Breast epithelium (tissue), 4 donors: ENCODE measurements at regions not wholly inside any gene's neighbourhood (a gene's known extent, or its start where the extent isn't known, plus 50 kb on each side); places are given as distances from the start of the nearest gene placed in this dataset.
"Not testable (repeated sequence)": the region's sequence is repeated elsewhere in the genome, so short reads cannot be mapped to it uniquely, and the experiment has no call there.

Experiments
- DNase-seq, 2 donors: peaks; one replicate each; pipeline ENCODE4 v3.0.0-alpha.2; 2019; ENCODE audit warnings: low spot score in 2 of 2
- H3K27ac ChIP-seq, 2 donors: fragments of 200-600 bp; sonication (generic) in 1 of 2; one replicate each; pipeline ENCODE4 v1.5.1; 2016 to 2019; ENCODE audit warnings: mild to moderate bottlenecking in 1 of 2
- H3K27me3 ChIP-seq, 2 donors: fragments of 200-600 bp; sonication (generic) in 1 of 2; one replicate each; pipeline versions ENCODE4 v1.5.1 to v1.6.0; 2017 to 2019; ENCODE audit warnings: control low read depth in 1 of 2, mild to moderate bottlenecking in 1 of 2
- H3K36me3 ChIP-seq: fragments of 200-600 bp; one replicate; pipeline ENCODE4 v1.5.1; 2019
- H3K4me1 ChIP-seq, 2 donors: fragments of 200-600 bp; sonication (generic); one replicate each; pipeline ENCODE4 v1.5.1; 2016 to 2019; ENCODE audit warnings: control low read depth in 1 of 2
- H3K4me3 ChIP-seq, 3 donors: fragments of 200-600 bp; sonication (generic); 1 replicate in 2 of 3; 2 replicates in 1 of 3; pipeline ENCODE4 v1.5.1; 2016 to 2019; ENCODE audit warnings: mild to moderate bottlenecking in 3 of 3, moderate library complexity in 2 of 3
- H3K9me3 ChIP-seq, 2 donors: fragments of 200-600 bp; sonication (generic) in 1 of 2; one replicate each; pipeline ENCODE4 v1.5.1; 2016 to 2019; ENCODE audit warnings: control low read depth in 1 of 2
- CTCF ChIP-seq, 3 donors: fragments of 450-650 bp; IDR thresholded peaks; one replicate each; pipeline ENCODE4 v1.5.1; 2016 to 2017; ENCODE audit warnings: antibody characterized with exemption in 3 of 3, mild to moderate bottlenecking in 3 of 3, moderate library complexity in 3 of 3
- POLR2A ChIP-seq: fragments of 450-650 bp; IDR thresholded peaks from one replicate; pipeline ENCODE4 v1.6.1; 2016; ENCODE audit warnings: antibody characterized with exemption, mild to moderate bottlenecking, moderate library complexity
- POLR2AphosphoS5 ChIP-seq, 3 donors: sonication (generic); formaldehyde crosslinking; IDR thresholded peaks; one replicate each; pipeline ENCODE4 v1.6.1; 2017; ENCODE audit warnings: antibody characterized with exemption in 3 of 3
- intact Hi-C: fragments of 100-400 bp; cut with DNase I; formaldehyde crosslinking; loops from one replicate; pipeline ENCODE4 v1.15.1; 2023; ENCODE audit warnings: low total_unique reads

GRCh38 chrX:43279341-43279808 lies 376.7 kb upstream of the MAOA start:
- Histone ChIP-seq H3K4me1 (no peaks in the 10 kb centered on the region), H3K9me3 (peaks cover 9 to 14% of the 10 kb centered on the region in 2 donors), H3K36me3 (no peaks in the 10 kb centered on the region), H3K27ac (no peak overlapping the region), H3K27me3 (no peaks in the 10 kb centered on the region), H3K4me3 (no peak overlapping the region)
- DNase-seq = no peak
- intact Hi-C loops = no loop called here
- TF ChIP-seq CTCF (IDR thresholded peaks at IDR 0.05) (no peak), POLR2A (no peak), POLR2AphosphoS5 (IDR thresholded peaks at IDR 0.05) (no peak)

DNA sequence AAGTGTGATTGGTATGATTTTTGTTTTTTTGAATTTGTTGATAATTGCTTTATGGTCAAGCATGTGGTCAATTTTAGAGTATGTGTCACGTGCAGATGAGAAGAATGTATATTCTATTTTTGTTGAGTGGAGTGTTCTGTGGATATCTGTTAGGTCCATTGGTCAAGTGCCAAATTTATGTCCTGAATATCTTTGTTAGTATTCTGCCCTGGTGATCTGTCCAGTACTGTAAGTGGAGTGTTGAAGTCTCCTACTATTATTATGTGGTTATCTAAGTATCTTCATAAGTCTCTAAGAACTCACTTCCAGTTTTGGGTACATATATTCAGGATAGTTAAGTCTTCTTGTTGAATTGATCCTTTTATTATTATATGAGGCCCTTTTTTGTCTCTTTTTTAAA lies 372.9 kb upstream of the MAOA start:
- Histone ChIP-seq H3K9me3 (peaks cover 9% of the 10 kb centered on the region in 2 donors), H3K4me1 (no peaks in the 10 kb centered on the region), H3K36me3 (no peaks in the 10 kb centered on the region), H3K4me3 (no peak overlapping the region), H3K27me3 (peaks cover 0 to 16% of the 10 kb centered on the region in 2 donors), H3K27ac (no peak overlapping the region)
- no peak for DNase-seq
- TF ChIP-seq POLR2AphosphoS5 (IDR thresholded peaks at IDR 0.05) = no peak
- no peak for TF ChIP-seq POLR2A
- no peak for TF ChIP-seq CTCF (IDR thresholded peaks at IDR 0.05)
- intact Hi-C loops = no loop called here

GRCh38 chrX:43311625-43312024 lies 344.5 kb upstream of the MAOA start:
- H3K9me3 ChIP-seq, H3K4me1 ChIP-seq, H3K27ac ChIP-seq, H3K4me3 ChIP-seq, DNase-seq, H3K27me3 ChIP-seq, H3K36me3 ChIP-seq, intact Hi-C loops: not testable (repeated sequence)

- peaks cover 0 to 10% of the 10 kb centered on the region in 2 donors for H3K27me3 ChIP-seq
- H3K4me1 ChIP-seq = no peaks in the 10 kb centered on the region
- H3K27ac ChIP-seq = no peak overlapping the region
- TF ChIP-seq CTCF (IDR thresholded peaks at IDR 0.05) = no peak
- DNase-seq = no peak
- no peak overlapping the region for H3K4me3 ChIP-seq
- H3K36me3 ChIP-seq = no peaks in the 10 kb centered on the region
- no peaks in the 10 kb centered on the region for H3K9me3 ChIP-seq
- intact Hi-C loops = no loop called here
Measured at GRCh38 chrX:43313035-43313434, 343.1 kb upstream of the MAOA start.

GRCh38 chrX:43314525-43314924 lies 341.6 kb upstream of the MAOA start:
- peaks cover 0 to 10% of the 10 kb centered on the region in 2 donors for H3K27me3 ChIP-seq
- no peak for TF ChIP-seq CTCF (IDR thresholded peaks at IDR 0.05)
- no peak for TF ChIP-seq POLR2A
- TF ChIP-seq POLR2AphosphoS5 (IDR thresholded peaks at IDR 0.05) = no peak
- H3K9me3 ChIP-seq = no peaks in the 10 kb centered on the region
- no peaks in the 10 kb centered on the region for H3K36me3 ChIP-seq
- DNase-seq = no peak
- no peaks in the 10 kb centered on the region for H3K4me1 ChIP-seq
- H3K27ac ChIP-seq = no peak overlapping the region
- intact Hi-C loops = no loop called here
- no peak overlapping the region for H3K4me3 ChIP-seq

DNA sequence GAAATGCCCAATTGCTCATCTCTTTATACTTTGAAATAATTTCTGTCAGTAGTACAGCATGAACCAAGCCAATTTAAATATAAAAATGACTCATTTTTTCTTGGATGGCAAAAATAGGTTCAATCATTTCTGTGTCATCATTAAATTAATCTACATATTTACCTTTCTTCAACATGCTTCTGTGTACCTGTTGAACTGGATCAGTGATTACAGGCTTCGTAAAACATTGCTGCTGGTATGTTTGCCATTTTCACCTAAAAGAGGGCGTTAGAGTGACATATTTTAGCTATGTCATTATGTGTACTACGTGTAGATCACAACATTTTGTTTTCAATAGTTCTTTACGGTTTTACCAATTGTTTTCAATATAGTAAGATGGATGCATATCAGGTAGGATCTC lies 340.5 kb upstream of the MAOA start:
- Histone ChIP-seq H3K27ac (no peak overlapping the region), H3K4me3 (no peak overlapping the region), H3K36me3 (no peaks in the 10 kb centered on the region), H3K4me1 (no peaks in the 10 kb centered on the region), H3K27me3 (peaks cover 0 to 10% of the 10 kb centered on the region in 2 donors), H3K9me3 (no peaks in the 10 kb centered on the region)
- no peak for DNase-seq
- intact Hi-C loops = no loop called here
- TF ChIP-seq POLR2AphosphoS5 (IDR thresholded peaks at IDR 0.05) (no peak), POLR2A (no peak), CTCF (IDR thresholded peaks at IDR 0.05) (no peak)
